IMR-90 (cell line): ENCODE measurements at regions not wholly inside any gene's neighbourhood (a gene's known extent, or its start where the extent isn't known, plus 50 kb on each side); places are given as distances from the start of the nearest gene placed in this dataset.
A peak's percentile ranks its signal among the peaks of the same experiment; 100 is the strongest.

Experiments used
- ATAC-seq: fragments of 200-7000 bp; cut with Tn5 transposase; 2 replicates; pipeline ENCODE4 v1.9.1; 2020; ENCODE audit warnings: low read depth, mild to moderate bottlenecking, moderate library complexity
- BruUV-seq: library from RNA; stranded (reverse); fragments of 400-500 nt; replicated peaks from 2 replicates; lab custom pipeline; 2021; lab: Mats Ljungman, UMichigan
- CTCF ChIA-PET: fragments of 300-600 bp; formaldehyde crosslinking; extraction: SDS; loops from one replicate; lab custom pipeline; 2021; ENCODE audit warnings: antibody characterized with exemption; lab: Yijun Ruan, JAX
- POLR2A ChIA-PET: fragments of 300-600 bp; sonication (Branson Sonifier 250); formaldehyde crosslinking; loops from one replicate; lab custom pipeline; 2022; ENCODE audit warnings: antibody characterized with exemption; ENCODE audit not compliant: unreplicated experiment; lab: Charles Lee
- DNase-seq: peaks from one replicate; pipeline ENCODE4 v3.0.0; 2013
- H2AFZ ChIP-seq: replicated peaks from 2 replicates; pipeline ENCODE3; 2013; ENCODE audit warnings: low read length, mild to moderate bottlenecking; ENCODE audit not compliant: poor library complexity
- H2AK5ac ChIP-seq: 2 replicates; pipeline ENCODE4 v1.6.1; 2013; ENCODE audit warnings: low read depth, low read length, inconsistent platforms
- H2AK9ac ChIP-seq: replicated peaks from 2 replicates; pipeline ENCODE3; 2013; ENCODE audit warnings: mild to moderate bottlenecking, low read depth, low read length, moderate library complexity; ENCODE audit not compliant: poor library complexity
- H2BK120ac ChIP-seq: 2 replicates; pipeline ENCODE4 v1.6.1; 2013; ENCODE audit warnings: low read depth, low read length, inconsistent platforms
- H2BK15ac ChIP-seq: 3 replicates; pipeline ENCODE4 v1.6.1; 2013; ENCODE audit warnings: low read depth, low read length, inconsistent platforms
- H2BK20ac ChIP-seq: 2 replicates; pipeline ENCODE4 v1.6.1; 2013; ENCODE audit warnings: low read depth, mild to moderate bottlenecking, inconsistent platforms, low read length, moderate library complexity
- H2BK5ac ChIP-seq: 2 replicates; pipeline ENCODE4 v1.6.1; 2013; ENCODE audit warnings: mild to moderate bottlenecking, low read depth, low read length, inconsistent platforms; ENCODE audit not compliant: poor library complexity, severe bottlenecking
- H3K14ac ChIP-seq: replicated peaks from 2 replicates; pipeline ENCODE4 v1.6.1; 2013; ENCODE audit warnings: low read depth, low read length, inconsistent platforms
- H3K18ac ChIP-seq: 2 replicates; pipeline ENCODE4 v1.6.1; 2013; ENCODE audit warnings: low read depth, low read length, control low read depth
- H3K23ac ChIP-seq: 2 replicates; pipeline ENCODE4 v1.6.1; 2013; ENCODE audit warnings: low read depth, low read length, inconsistent platforms
- H3K27ac ChIP-seq: 2 replicates; pipeline ENCODE4 v1.5.1; 2013; ENCODE audit warnings: mild to moderate bottlenecking, control low read depth, low read length; ENCODE audit not compliant: insufficient read depth
- H3K27me3 ChIP-seq: 2 replicates; pipeline ENCODE4 v1.6.1; 2013; ENCODE audit warnings: low read length; ENCODE audit not compliant: control insufficient read depth, insufficient read depth
- H3K36me3 ChIP-seq: 2 replicates; pipeline ENCODE4 v1.6.1; 2013; ENCODE audit warnings: low read length, mixed read lengths; ENCODE audit not compliant: control insufficient read depth, insufficient read depth
- H3K4ac ChIP-seq: 2 replicates; pipeline ENCODE4 v1.6.1; 2013; ENCODE audit warnings: low read depth, low read length, inconsistent platforms
- H3K4me1 ChIP-seq: 2 replicates; pipeline ENCODE4 v1.6.1; 2013; ENCODE audit warnings: low read length, mixed read lengths; ENCODE audit not compliant: control insufficient read depth, insufficient read depth
- H3K4me2 ChIP-seq: 2 replicates; pipeline ENCODE4 v1.6.1; 2013; ENCODE audit warnings: low read depth, mild to moderate bottlenecking, control low read depth, low read length, moderate library complexity
- H3K4me3 ChIP-seq: 2 replicates; pipeline ENCODE4 v1.5.1; 2013; ENCODE audit warnings: low read depth, mild to moderate bottlenecking, control low read depth, low read length, moderate library complexity; ENCODE audit not compliant: insufficient read depth
- H3K56ac ChIP-seq: 2 replicates; pipeline ENCODE4 v1.6.1; 2013; ENCODE audit warnings: low read length, inconsistent platforms; ENCODE audit not compliant: insufficient read depth; ENCODE audit errors: extremely low read depth
- H3K79me1 ChIP-seq, 2 experiments: 2 replicates each; pipeline ENCODE4 v1.6.1; 2013; ENCODE audit warnings: low read length in 2 of 2, inconsistent platforms in 1 of 2, low read depth in 1 of 2
- H3K9ac ChIP-seq: 2 replicates; pipeline ENCODE4 v1.6.1; 2013; ENCODE audit warnings: low read depth, low read length, control low read depth
- H3K9me1 ChIP-seq: 2 replicates; pipeline ENCODE4 v1.6.1; 2013; ENCODE audit warnings: low read length, inconsistent platforms; ENCODE audit not compliant: insufficient read depth
- H3K9me3 ChIP-seq: 2 replicates; pipeline ENCODE4 v1.6.1; 2013; ENCODE audit warnings: low read length; ENCODE audit not compliant: control insufficient read depth, insufficient read depth
- H4K20me1 ChIP-seq: 2 replicates; pipeline ENCODE4 v1.6.1; 2013; ENCODE audit warnings: low read length, inconsistent platforms; ENCODE audit not compliant: insufficient read depth
- H4K5ac ChIP-seq: 2 replicates; pipeline ENCODE4 v1.6.1; 2013; ENCODE audit warnings: mild to moderate bottlenecking, low read depth, low read length, control low read depth
- H4K8ac ChIP-seq, 2 experiments: 2 replicates each; pipeline ENCODE4 v1.6.1; 2013; ENCODE audit warnings: low read depth in 2 of 2, low read length in 2 of 2, control low read depth in 1 of 2, inconsistent platforms in 1 of 2
- H4K91ac ChIP-seq: 2 replicates; pipeline ENCODE4 v1.6.1; 2013; ENCODE audit warnings: low read depth, low read length, inconsistent platforms; ENCODE audit not compliant: insufficient read depth
- BHLHE40 ChIP-seq: fragments of 150-350 bp; IDR thresholded peaks from 2 replicates; pipeline ENCODE4 v1.6.1; 2016; ENCODE audit warnings: mild to moderate bottlenecking, low read depth, low read length
- CEBPB ChIP-seq: IDR thresholded peaks from 2 replicates; pipeline ENCODE4 v1.6.1; 2012; ENCODE audit warnings: low read depth, low read length, improper control_type of control experiment
- CHD1 ChIP-seq: IDR thresholded peaks from 2 replicates; pipeline ENCODE4 v1.6.1; 2012; ENCODE audit warnings: low read depth, low read length, improper control_type of control experiment
- CTCF ChIP-seq: conservative IDR thresholded peaks from 2 replicates; pipeline ENCODE4 v1.5.1; 2012; ENCODE audit warnings: mild to moderate bottlenecking, low read depth, low read length, improper control_type of control experiment
- ELK1 ChIP-seq: fragments of 150-350 bp; IDR thresholded peaks from 2 replicates; pipeline ENCODE4 v1.6.1; 2016; ENCODE audit warnings: low read depth, mild to moderate bottlenecking, low read length, moderate library complexity, borderline replicate concordance
- FOS ChIP-seq: fragments of 150-350 bp; IDR thresholded peaks from 2 replicates; pipeline ENCODE4 v1.6.1; 2016; ENCODE audit warnings: low read depth, low read length
- MAFK ChIP-seq: IDR thresholded peaks from 2 replicates; pipeline ENCODE4 v1.6.1; 2012; ENCODE audit warnings: low read depth, low read length, improper control_type of control experiment
- MAZ ChIP-seq: IDR thresholded peaks from 2 replicates; pipeline ENCODE4 v1.6.1; 2012; ENCODE audit warnings: low read depth, mild to moderate bottlenecking, low read length, improper control_type of control experiment, moderate library complexity, borderline replicate concordance
- MXI1 ChIP-seq: IDR thresholded peaks from 2 replicates; pipeline ENCODE4 v1.6.1; 2012; ENCODE audit warnings: low read depth, mild to moderate bottlenecking, low read length, moderate library complexity, borderline replicate concordance
- NFE2L2 ChIP-seq: fragments of 150-350 bp; IDR thresholded peaks from 2 replicates; pipeline ENCODE4 v1.6.1; 2016; ENCODE audit warnings: low read depth, mild to moderate bottlenecking, low read length
- POLR2A ChIP-seq: IDR thresholded peaks from 2 replicates; pipeline ENCODE4 v1.6.1; 2012; ENCODE audit warnings: mild to moderate bottlenecking, low read depth, low read length
- RAD21 ChIP-seq: IDR thresholded peaks from 2 replicates; pipeline ENCODE4 v1.6.1; 2012; ENCODE audit warnings: low read length, improper control_type of control experiment
- RCOR1 ChIP-seq: IDR thresholded peaks from 2 replicates; pipeline ENCODE4 v1.6.1; 2012; ENCODE audit warnings: mild to moderate bottlenecking, low read length, improper control_type of control experiment; ENCODE audit not compliant: insufficient replicate concordance
- RFX5 ChIP-seq: IDR thresholded peaks from 2 replicates; pipeline ENCODE4 v1.8.0; 2012; ENCODE audit warnings: low read depth, mild to moderate bottlenecking, low read length, moderate library complexity
- SMC3 ChIP-seq: fragments of 150-350 bp; IDR thresholded peaks from 2 replicates; pipeline ENCODE4 v1.6.1; 2016; ENCODE audit warnings: low read depth, mild to moderate bottlenecking, antibody characterized with exemption, low read length, moderate library complexity
- USF2 ChIP-seq: fragments of 150-350 bp; IDR thresholded peaks from 2 replicates; pipeline ENCODE4 v1.6.1; 2017; ENCODE audit warnings: mild to moderate bottlenecking, antibody characterized with exemption, low read length, low read depth
- WGBS, 2 experiments: methylation state at CpG; one replicate each; pipeline versions ENCODE4 v1.1.5 to v1.1.7; 2013; ENCODE audit warnings: missing lambda C conversion rate in 2 of 2; ENCODE audit not compliant: insufficient read length in 1 of 2; ENCODE audit errors: extremely low coverage in 2 of 2; 5-methylcytosine and 5-hydroxymethylcytosine counted together
- dilution Hi-C: fragments of 300-500 bp; cut with HindIII; formaldehyde crosslinking; loops from one replicate; pipeline ENCODE4 v1.14.3; 2018; ENCODE audit warnings: low sequenced_read_pairs; ENCODE audit not compliant: unreplicated experiment
- in situ Hi-C: fragments of 300-500 bp; cut with MboI; formaldehyde crosslinking; loops from 3 replicates; pipeline ENCODE4 v1.14.3; 2019; ENCODE audit warnings: low sequenced_read_pairs, inconsistent platforms, mixed read lengths
- intact Hi-C: fragments of 100-400 bp; cut with micrococcal nuclease; formaldehyde crosslinking; loops from 2 replicates; pipeline ENCODE4 v1.10.0; 2022

GRCh38 chr2:217291259-217291658, 431.4 kb upstream of the TNP1 start:
- peaks cover 29% of the 10 kb centered on the region for H3K4me1 ChIP-seq
- DNase-seq (no peak), ATAC-seq (no peak)
- H3K4me2 ChIP-seq: no peak overlapping the region
- H4K91ac ChIP-seq: peak overlapping the region; percentile 58
- WGBS, 2 experiments: 92% methylated on average over 4 of the region's 5 CpGs; no CpG with 5 or more reads in 1 of the 2 experiments
- H3K9me1 ChIP-seq: peaks cover 15% of the 10 kb centered on the region
- H2AK9ac ChIP-seq: no peak overlapping the region
- peak overlapping the region; percentile 33 to 74; a peak in 3 of 4 replicates for H4K8ac ChIP-seq
- peak overlapping the region; percentile 7 for H3K14ac ChIP-seq
- H3K4ac ChIP-seq: peak overlapping the region; percentile 70
- peak overlapping the region; percentile 87 for H2AK5ac ChIP-seq
- H3K79me1 ChIP-seq: peaks cover 15% of the 10 kb centered on the region in 2 experiments; a peak in 3 of 4 replicates
- POLR2A ChIA-PET: no interaction called here
- TF ChIP-seq FOS: no peak
- TF ChIP-seq RCOR1: no peak
- no peak for TF ChIP-seq CEBPB
- TF ChIP-seq POLR2A: no peak
- TF ChIP-seq USF2: no peak
- no peak for TF ChIP-seq RFX5
- TF ChIP-seq MXI1: no peak
- TF ChIP-seq CTCF: no peak
- TF ChIP-seq MAZ: no peak
- TF ChIP-seq SMC3: no peak
- no peak for TF ChIP-seq ELK1
- no peak for TF ChIP-seq RAD21
- no peak for TF ChIP-seq BHLHE40
- no peak for TF ChIP-seq NFE2L2
- TF ChIP-seq MAFK: no peak
- TF ChIP-seq CHD1: no peak
- H3K27me3 ChIP-seq: no peaks in the 10 kb centered on the region
- peak overlapping the region; percentile 63 for H2BK20ac ChIP-seq
- dilution Hi-C loops: no loop called here
- peak overlapping the region; percentile 77 for H2BK120ac ChIP-seq
- H2BK15ac ChIP-seq: peak overlapping the region; percentile 74; the same call in 2 of the 3 replicates
- H3K56ac ChIP-seq: no peak overlapping the region
- no peak overlapping the region for H3K4me3 ChIP-seq
- intact Hi-C loops: no loop called here
- H3K23ac ChIP-seq: no peak overlapping the region
- peaks cover 5% of the 10 kb centered on the region; the same call in 1 of the 2 replicates for H3K36me3 ChIP-seq
- in situ Hi-C loops: no loop called here
- H3K9me3 ChIP-seq: peaks cover 3% of the 10 kb centered on the region; the same call in 1 of the 2 replicates
- H4K20me1 ChIP-seq: no peaks in the 10 kb centered on the region
- CTCF ChIA-PET: no interaction called here
- H4K5ac ChIP-seq: peak overlapping the region; percentile 67
- H3K18ac ChIP-seq: peak overlapping the region; percentile 81
- peak overlapping the region; percentile 36; the same call in 1 of the 2 replicates for H3K27ac ChIP-seq
- no peak overlapping the region for H3K9ac ChIP-seq
- BruUV-seq: no TSS peak
- no peak overlapping the region for H2BK5ac ChIP-seq
- no peak overlapping the region for H2AFZ ChIP-seq
